ENCODE measurements at regions not wholly inside any gene's neighbourhood (a gene's known extent, or its start where the extent isn't known, plus 50 kb on each side); places are given as distances from the start of the nearest gene placed in this dataset.

DNA sequence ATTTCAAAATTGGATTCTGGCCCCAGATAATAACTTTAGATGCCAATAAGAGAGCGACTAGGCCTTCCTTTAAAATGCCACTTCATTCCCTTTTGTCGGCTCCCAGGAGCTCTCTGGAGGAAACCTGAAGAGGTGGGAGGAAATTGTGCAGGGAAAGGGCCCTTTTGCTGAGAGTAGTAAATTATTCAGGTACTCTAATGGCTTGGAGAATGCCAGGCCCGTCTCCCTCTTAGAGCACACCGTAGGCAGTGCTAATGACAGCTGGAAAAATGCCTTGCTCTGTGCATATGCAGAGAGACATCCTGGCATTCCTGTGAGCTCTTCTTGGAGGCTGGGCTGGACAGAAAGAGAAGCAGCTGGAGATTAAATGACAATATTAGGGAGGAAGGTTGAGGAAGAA is 115.0 kb upstream of the RPH3A start:
- no peak overlapping the region for H3K4me3 ChIP-seq
- DNase-seq, result no peak
- H3K27ac ChIP-seq, result no peak overlapping the region
- WGBS, 2 donors, result 50 to 65% methylated on average over 4 of the region's 4 CpGs
- no peaks in the 10 kb centered on the region for H3K27me3 ChIP-seq
- H3K9me3 ChIP-seq, result no peaks in the 10 kb centered on the region
- no peaks in the 10 kb centered on the region for H3K4me1 ChIP-seq
- intact Hi-C loops (cut with DNase I; ENCODE audit: low total_unique reads), result no loop called here
- no peaks in the 10 kb centered on the region for H3K36me3 ChIP-seq (ENCODE audit: low read depth, missing control alignments)
- no peak for TF ChIP-seq POLR2A (IDR thresholded peaks at IDR 0.05)
- TF ChIP-seq, protein P1, sequence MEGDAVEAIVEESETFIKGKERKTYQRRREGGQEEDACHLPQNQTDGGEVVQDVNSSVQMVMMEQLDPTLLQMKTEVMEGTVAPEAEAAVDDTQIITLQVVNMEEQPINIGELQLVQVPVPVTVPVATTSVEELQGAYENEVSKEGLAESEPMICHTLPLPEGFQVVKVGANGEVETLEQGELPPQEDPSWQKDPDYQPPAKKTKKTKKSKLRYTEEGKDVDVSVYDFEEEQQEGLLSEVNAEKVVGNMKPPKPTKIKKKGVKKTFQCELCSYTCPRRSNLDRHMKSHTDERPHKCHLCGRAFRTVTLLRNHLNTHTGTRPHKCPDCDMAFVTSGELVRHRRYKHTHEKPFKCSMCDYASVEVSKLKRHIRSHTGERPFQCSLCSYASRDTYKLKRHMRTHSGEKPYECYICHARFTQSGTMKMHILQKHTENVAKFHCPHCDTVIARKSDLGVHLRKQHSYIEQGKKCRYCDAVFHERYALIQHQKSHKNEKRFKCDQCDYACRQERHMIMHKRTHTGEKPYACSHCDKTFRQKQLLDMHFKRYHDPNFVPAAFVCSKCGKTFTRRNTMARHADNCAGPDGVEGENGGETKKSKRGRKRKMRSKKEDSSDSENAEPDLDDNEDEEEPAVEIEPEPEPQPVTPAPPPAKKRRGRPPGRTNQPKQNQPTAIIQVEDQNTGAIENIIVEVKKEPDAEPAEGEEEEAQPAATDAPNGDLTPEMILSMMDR (IDR thresholded peaks at IDR 0.05), result no peak

DNA sequence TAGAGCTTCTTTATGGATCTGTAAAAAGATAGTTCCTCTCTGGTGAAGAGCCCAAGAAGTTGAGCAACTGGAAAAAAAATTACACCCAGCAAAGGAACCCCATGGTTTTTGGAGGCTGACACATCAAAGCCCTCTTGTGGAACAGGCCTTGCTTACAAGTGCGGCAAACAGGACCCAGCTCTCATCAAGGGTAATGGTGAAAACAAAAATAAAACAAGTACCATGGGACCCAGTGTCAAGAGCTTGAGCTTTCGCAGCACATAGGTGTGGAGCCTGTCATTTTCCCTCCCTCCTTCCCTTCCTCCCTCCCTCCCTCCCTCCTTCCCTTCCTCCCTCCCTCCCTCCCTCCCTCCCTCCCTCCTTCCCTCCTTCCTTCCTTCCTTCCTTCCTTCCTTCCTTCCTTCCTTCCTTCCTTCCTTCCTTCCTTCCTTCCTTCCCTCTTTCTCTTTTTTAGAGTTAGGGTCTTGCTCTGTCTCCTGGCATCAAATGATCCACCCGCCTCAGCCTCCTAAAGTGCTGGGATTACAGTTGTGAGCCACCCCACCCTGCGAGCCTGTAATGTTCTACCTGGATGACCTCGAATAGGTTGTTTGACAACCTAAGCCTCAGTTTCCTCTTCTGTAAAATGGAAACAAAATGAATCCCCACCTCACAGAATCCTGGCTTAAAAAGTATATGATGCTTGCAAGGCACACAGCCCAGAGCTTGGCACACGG is 114.3 kb upstream of the RPH3A start:
- DNase-seq, result no peak
- TF ChIP-seq, protein P1 (IDR thresholded peaks at IDR 0.05), result no peak
- TF ChIP-seq POLR2A (IDR thresholded peaks at IDR 0.05), result no peak
- Histone ChIP-seq H3K4me1 (no peaks in the 10 kb centered on the region), H3K9me3 (no peaks in the 10 kb centered on the region), H3K27ac (no peak overlapping the region), H3K36me3 (ENCODE audit: low read depth, missing control alignments) (no peaks in the 10 kb centered on the region), H3K4me3 (no peak overlapping the region), H3K27me3 (no peaks in the 10 kb centered on the region)
- intact Hi-C loops (cut with DNase I; ENCODE audit: low total_unique reads), result no loop called here
- 69 to 81% methylated on average over 6 of the region's 6 CpGs for WGBS, 2 donors

DNA sequence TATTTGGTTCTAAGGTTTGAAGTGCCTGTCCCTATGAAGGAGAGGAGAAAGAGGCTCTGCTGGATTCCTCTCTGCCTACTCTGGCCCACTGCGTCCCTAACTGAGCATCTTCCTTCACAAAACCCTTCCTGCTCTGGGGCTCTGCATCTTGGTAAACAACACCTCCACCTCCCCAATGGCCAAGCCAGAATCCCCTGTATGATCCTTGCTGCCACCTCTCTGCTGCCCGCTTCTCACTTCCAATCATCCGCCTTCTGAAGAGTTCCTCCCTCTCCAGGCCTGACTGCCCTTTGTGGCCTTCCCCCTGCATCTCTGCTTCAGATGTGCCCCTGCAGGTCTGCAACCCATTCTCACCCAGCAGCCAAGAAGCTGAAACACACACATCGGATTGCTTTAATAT is 110.6 kb upstream of the RPH3A start:
- Histone ChIP-seq H3K27me3 (no peaks in the 10 kb centered on the region), H3K4me3 (no peak overlapping the region), H3K9me3 (no peaks in the 10 kb centered on the region), H3K4me1 (no peaks in the 10 kb centered on the region), H3K27ac (no peak overlapping the region), H3K36me3 (ENCODE audit: low read depth, missing control alignments) (no peaks in the 10 kb centered on the region)
- no peak for TF ChIP-seq POLR2A (IDR thresholded peaks at IDR 0.05)
- TF ChIP-seq, protein P1 (IDR thresholded peaks at IDR 0.05), result no peak
- DNase-seq, result no peak
- WGBS, 2 donors, result 73 to 90% methylated on average over 4 of the region's 4 CpGs
- intact Hi-C loops (cut with DNase I; ENCODE audit: low total_unique reads), result no loop called here

DNA sequence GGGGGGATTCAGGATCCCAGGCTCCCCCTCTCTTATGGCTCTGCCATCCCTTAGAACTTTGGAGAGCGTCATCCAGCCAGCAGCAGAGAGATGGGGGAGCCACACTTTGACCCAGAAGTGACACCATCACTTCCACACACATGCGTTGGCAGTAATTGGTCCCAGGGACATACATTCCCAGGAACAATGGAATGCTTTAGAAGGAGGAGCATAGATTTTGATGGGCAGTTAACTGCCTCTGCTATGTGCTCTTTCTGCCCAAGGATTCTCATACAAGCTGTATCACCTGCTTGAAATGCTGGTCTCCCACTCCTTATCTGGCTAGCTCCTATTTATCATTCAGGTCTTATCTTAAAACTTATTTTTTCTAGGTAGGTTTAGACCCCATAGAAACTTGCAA is 109.0 kb upstream of the RPH3A start:
- Histone ChIP-seq H3K4me1 (no peaks in the 10 kb centered on the region), H3K27me3 (no peaks in the 10 kb centered on the region), H3K36me3 (ENCODE audit: low read depth, missing control alignments) (no peaks in the 10 kb centered on the region), H3K9me3 (no peaks in the 10 kb centered on the region), H3K4me3 (no peak overlapping the region), H3K27ac (no peak overlapping the region)
- intact Hi-C loops (cut with DNase I; ENCODE audit: low total_unique reads), result no loop called here
- no peak for DNase-seq
- no peak for TF ChIP-seq POLR2A (IDR thresholded peaks at IDR 0.05)
- TF ChIP-seq, protein P1 (IDR thresholded peaks at IDR 0.05), result no peak
- WGBS, 2 donors, result 72 to 74% methylated on average over 2 of the region's 2 CpGs

DNA sequence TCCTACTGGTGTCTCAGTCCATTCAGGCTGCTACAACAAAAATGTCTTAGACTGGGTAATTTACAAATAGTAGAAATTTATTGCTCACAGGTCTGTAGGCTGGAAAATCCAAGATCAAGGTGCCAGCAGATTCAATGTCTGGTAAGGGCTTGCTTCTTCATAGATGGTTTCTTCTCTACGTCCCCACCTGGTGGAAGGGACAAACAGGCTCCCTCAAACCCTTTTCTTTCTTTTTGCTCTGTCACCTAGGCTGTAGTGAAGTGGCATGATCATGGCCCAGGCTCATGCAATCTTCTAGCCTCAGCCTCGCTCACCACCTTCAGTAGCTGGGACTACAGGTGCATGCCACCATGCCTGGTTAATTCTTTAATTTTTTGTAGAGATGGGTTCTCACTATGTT is 106.8 kb upstream of the RPH3A start:
- TF ChIP-seq, protein P1 (IDR thresholded peaks at IDR 0.05), result no peak
- no peak for TF ChIP-seq POLR2A (IDR thresholded peaks at IDR 0.05)
- H3K36me3 ChIP-seq (ENCODE audit: low read depth, missing control alignments), result no peaks in the 10 kb centered on the region
- 78 to 79% methylated on average over 2 of the region's 2 CpGs for WGBS, 2 donors

More for the DNA sequence above, 106.8 kb upstream of the RPH3A start:
- no peak overlapping the region for H3K4me3 ChIP-seq
- H3K27me3 ChIP-seq, result no peaks in the 10 kb centered on the region
- intact Hi-C loops (cut with DNase I; ENCODE audit: low total_unique reads), result no loop called here
- H3K27ac ChIP-seq, result no peak overlapping the region
- no peak for DNase-seq
- H3K9me3 ChIP-seq, result no peaks in the 10 kb centered on the region
- no peaks in the 10 kb centered on the region for H3K4me1 ChIP-seq
